Astrocyte (in vitro differentiated cells and primary cell): ENCODE measurements at regions not wholly inside any gene's neighbourhood (a gene's known extent, or its start where the extent isn't known, plus 50 kb on each side); places are given as distances from the start of the nearest gene placed in this dataset.
A peak's percentile ranks its signal among the peaks of the same experiment; 100 is the strongest.

Experiments
- DNase-seq: peaks from one replicate; pipeline ENCODE4 v3.0.0-alpha.2; 2010; ENCODE audit warnings: low read depth
- FAIRE-seq: peaks from 2 replicates; lab custom pipeline; 2011; peaks lifted over from hg19 to GRCh38; lab: Jason Lieb, UNC
- H2AFZ ChIP-seq: 2 replicates; pipeline ENCODE4 v1.6.0; 2012; ENCODE audit warnings: low read depth, low read length, inconsistent platforms
- H3K27ac ChIP-seq: 2 replicates; pipeline ENCODE4 v1.5.1; 2011; ENCODE audit warnings: low read depth, low read length, inconsistent platforms
- H3K27me3 ChIP-seq: 2 replicates; pipeline ENCODE4 v1.6.0; 2011; ENCODE audit warnings: low read length, inconsistent platforms; ENCODE audit not compliant: insufficient read depth
- H3K36me3 ChIP-seq: 2 replicates; pipeline ENCODE4 v1.5.1; 2011; ENCODE audit warnings: low read length, inconsistent platforms; ENCODE audit not compliant: insufficient read depth
- H3K4me1 ChIP-seq: 2 replicates; pipeline ENCODE4 v1.5.1; 2011; ENCODE audit warnings: low read length, inconsistent platforms; ENCODE audit not compliant: insufficient read depth
- H3K4me2 ChIP-seq: 2 replicates; pipeline ENCODE4 v1.6.0; 2012; ENCODE audit warnings: low read length, inconsistent platforms
- H3K4me3 ChIP-seq: 2 replicates; pipeline ENCODE4 v1.5.1; 2011; ENCODE audit warnings: low read depth, mild to moderate bottlenecking, low read length, inconsistent platforms; ENCODE audit not compliant: insufficient read depth
- H3K79me2 ChIP-seq: 2 replicates; pipeline ENCODE4 v1.6.0; 2012; ENCODE audit warnings: mild to moderate bottlenecking, low read length, inconsistent platforms; ENCODE audit not compliant: insufficient read depth
- H3K9ac ChIP-seq: 2 replicates; pipeline ENCODE4 v1.6.0; 2012; ENCODE audit warnings: mild to moderate bottlenecking, low read length, inconsistent platforms
- H3K9me3 ChIP-seq: 2 replicates; pipeline ENCODE4 v1.5.1; 2012; ENCODE audit warnings: low read depth, mild to moderate bottlenecking, low read length, inconsistent platforms; ENCODE audit not compliant: insufficient read depth
- H4K20me1 ChIP-seq: 2 replicates; pipeline ENCODE4 v1.6.0; 2012; ENCODE audit warnings: low read length, inconsistent platforms; ENCODE audit not compliant: insufficient read depth
- H3K27ac Mint-ChIP-seq: one replicate; pipeline ENCODE4 v1.8.0; 2021; ENCODE audit warnings: mild to moderate bottlenecking, mixed read lengths; ENCODE audit not compliant: unreplicated experiment
- H3K27me3 Mint-ChIP-seq: one replicate; pipeline ENCODE4 v1.8.0; 2021; ENCODE audit warnings: low read depth, mixed read lengths; ENCODE audit not compliant: unreplicated experiment
- H3K36me3 Mint-ChIP-seq: one replicate; pipeline ENCODE4 v1.8.0; 2021; ENCODE audit warnings: low read depth, mixed read lengths; ENCODE audit not compliant: unreplicated experiment
- H3K4me1 Mint-ChIP-seq: one replicate; pipeline ENCODE4 v1.8.0; 2021; ENCODE audit warnings: low read depth, mixed read lengths; ENCODE audit not compliant: unreplicated experiment
- H3K4me3 Mint-ChIP-seq: one replicate; pipeline ENCODE4 v1.8.0; 2021; ENCODE audit warnings: mild to moderate bottlenecking, moderate library complexity, mixed read lengths; ENCODE audit not compliant: unreplicated experiment
- H3K9me3 Mint-ChIP-seq: one replicate; pipeline ENCODE4 v1.8.0; 2021; ENCODE audit warnings: mild to moderate bottlenecking, mixed read lengths; ENCODE audit not compliant: unreplicated experiment
- CTCF ChIP-seq: IDR thresholded peaks from 2 replicates; pipeline ENCODE4 v1.5.1; 2011; ENCODE audit warnings: low read depth, mild to moderate bottlenecking, inconsistent platforms, low read length, moderate library complexity; ENCODE audit not compliant: insufficient read depth
- EZH2 ChIP-seq: IDR thresholded peaks from 2 replicates; pipeline ENCODE4 v1.6.1; 2012; ENCODE audit warnings: mild to moderate bottlenecking, low read length, inconsistent platforms; ENCODE audit not compliant: insufficient read depth

- Mint-ChIP-seq H3K9me3 (no peaks in the 10 kb centered on the region), H3K27me3 (no peaks in the 10 kb centered on the region), H3K36me3 (no peaks in the 10 kb centered on the region), H3K4me3 (no peak overlapping the region), H3K4me1 (no peaks in the 10 kb centered on the region), H3K27ac (no peak overlapping the region)
- Histone ChIP-seq H3K4me2 (no peak overlapping the region), H3K4me3 (no peak overlapping the region), H3K4me1 (no peaks in the 10 kb centered on the region), H3K9me3 (no peaks in the 10 kb centered on the region), H3K36me3 (no peaks in the 10 kb centered on the region), H2AFZ (no peak overlapping the region), H4K20me1 (no peaks in the 10 kb centered on the region), H3K27me3 (no peaks in the 10 kb centered on the region), H3K27ac (no peak overlapping the region), H3K79me2 (no peaks in the 10 kb centered on the region), H3K9ac (no peak overlapping the region)
- DNase-seq (no peak), FAIRE-seq (no peak)
- TF ChIP-seq EZH2 (no peak), CTCF (no peak)
Observed at GRCh38 chr5:143657647-143658285, 154.2 kb upstream of the HMHB1 start.

GRCh38 chr5:143653766-143654282 lies 158.1 kb upstream of the HMHB1 start:
- Histone ChIP-seq H3K79me2 (no peaks in the 10 kb centered on the region), H3K27ac (no peak overlapping the region), H3K9ac (no peak overlapping the region), H3K27me3 (no peaks in the 10 kb centered on the region), H3K4me1 (no peaks in the 10 kb centered on the region), H3K4me3 (no peak overlapping the region), H2AFZ (no peak overlapping the region), H3K9me3 (no peaks in the 10 kb centered on the region), H3K4me2 (no peak overlapping the region), H4K20me1 (no peaks in the 10 kb centered on the region), H3K36me3 (no peaks in the 10 kb centered on the region)
- peak; percentile 17 for FAIRE-seq
- Mint-ChIP-seq H3K4me1 (no peaks in the 10 kb centered on the region), H3K4me3 (no peak overlapping the region), H3K27ac (no peak overlapping the region), H3K27me3 (no peaks in the 10 kb centered on the region), H3K9me3 (no peaks in the 10 kb centered on the region), H3K36me3 (no peaks in the 10 kb centered on the region)
- TF ChIP-seq CTCF (no peak), EZH2 (no peak)
- no peak for DNase-seq

GRCh38 chr5:143653256-143653655 lies 158.7 kb upstream of the HMHB1 start:
- Histone ChIP-seq H3K27me3 (no peaks in the 10 kb centered on the region), H2AFZ (no peak overlapping the region), H3K36me3 (no peaks in the 10 kb centered on the region), H3K79me2 (no peaks in the 10 kb centered on the region), H3K27ac (no peak overlapping the region), H3K4me3 (no peak overlapping the region), H4K20me1 (no peaks in the 10 kb centered on the region), H3K4me1 (no peaks in the 10 kb centered on the region), H3K9ac (no peak overlapping the region), H3K4me2 (no peak overlapping the region), H3K9me3 (no peaks in the 10 kb centered on the region)
- Mint-ChIP-seq H3K27ac (no peak overlapping the region), H3K27me3 (no peaks in the 10 kb centered on the region), H3K4me1 (no peaks in the 10 kb centered on the region), H3K36me3 (no peaks in the 10 kb centered on the region), H3K4me3 (no peak overlapping the region), H3K9me3 (no peaks in the 10 kb centered on the region)
- TF ChIP-seq EZH2: no peak
- TF ChIP-seq CTCF: no peak
- DNase-seq (no peak), FAIRE-seq (no peak)
